ENCODE measurements at regions not wholly inside any gene's neighbourhood (a gene's known extent, or its start where the extent isn't known, plus 50 kb on each side); places are given as distances from the start of the nearest gene placed in this dataset.
"Not testable (repeated sequence)": the region's sequence is repeated elsewhere in the genome, so short reads cannot be mapped to it uniquely, and the experiment has no call there.

- DNase-seq = no peak
Measured at GRCh38 chrX:94041881-94042280, 367.9 kb downstream of the FAM133A start.

GRCh38 chrX:94045724-94046123 is 371.7 kb downstream of the FAM133A start:
- DNase-seq = no peak

- DNase-seq = no peak
Measured at GRCh38 chrX:94051926-94052325, 377.9 kb downstream of the FAM133A start.

DNA sequence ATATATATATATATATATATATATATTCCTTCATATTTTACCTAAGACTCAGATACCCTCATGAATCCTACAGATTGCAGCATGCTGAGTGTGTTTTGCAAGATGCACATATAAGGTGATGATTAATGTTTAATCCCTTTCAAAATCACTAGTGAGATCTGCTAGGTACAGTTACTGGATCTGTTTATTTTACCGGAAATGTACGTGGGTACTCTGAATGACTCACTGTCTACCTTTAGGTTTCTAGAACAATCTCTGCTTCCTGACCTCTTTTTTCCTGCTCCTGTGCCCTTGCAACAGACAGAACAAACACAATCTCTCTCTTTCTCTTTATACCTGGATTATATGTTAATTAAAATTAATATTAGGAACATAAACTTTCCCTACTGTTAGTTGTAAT is 379.6 kb downstream of the FAM133A start:
- no peak for DNase-seq

GRCh38 chrX:94057385-94057784 is 383.4 kb downstream of the FAM133A start:
- DNase-seq = no peak

GRCh38 chrX:94058728-94059382 is 384.8 kb downstream of the FAM133A start:
- DNase-seq = no peak

- no peak for DNase-seq
Measured at GRCh38 chrX:94065091-94065490, 391.1 kb downstream of the FAM133A start.

GRCh38 chrX:94089149-94089548 is 415.1 kb downstream of the FAM133A start:
- DNase-seq = no peak

DNA sequence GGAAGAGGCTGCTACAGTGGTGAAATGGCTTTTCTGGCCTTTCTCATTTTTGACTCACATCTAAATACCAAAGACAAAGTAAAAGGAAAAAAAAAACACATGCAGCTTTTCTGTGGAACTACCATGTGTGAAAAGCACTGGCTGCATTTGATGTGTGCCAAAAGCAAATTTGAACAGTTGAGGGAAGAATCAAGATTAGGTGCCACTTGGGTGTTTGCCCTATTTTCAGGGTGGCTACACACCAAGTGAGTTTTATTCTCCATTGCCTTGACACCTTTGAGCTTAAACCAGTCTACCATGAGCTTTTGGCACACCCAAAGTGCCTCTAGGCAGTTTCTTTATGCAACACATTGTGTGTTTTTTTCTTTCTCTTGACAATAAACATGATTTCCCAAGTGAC is 423.9 kb downstream of the FAM133A start:
- no peak for DNase-seq

DNA sequence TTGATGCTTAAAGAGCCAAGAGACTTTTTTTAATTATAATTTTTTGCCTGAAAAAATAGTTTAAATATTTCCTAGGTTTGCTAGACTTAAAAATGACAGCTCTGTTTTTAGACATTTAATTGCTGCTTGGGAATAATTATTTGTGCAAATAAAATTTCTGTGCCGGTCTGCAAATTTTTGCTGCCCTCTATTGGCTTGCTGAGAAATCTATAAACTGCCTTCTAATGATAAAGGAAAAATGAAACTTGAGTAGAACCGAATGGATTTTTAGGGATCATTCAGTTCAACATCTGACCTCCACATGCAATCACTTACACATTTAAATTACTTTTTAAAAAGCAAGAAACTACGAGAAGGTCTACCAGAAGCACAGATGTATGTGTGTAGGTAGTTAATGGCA is 434.0 kb downstream of the FAM133A start:
- DNase-seq = no peak

DNA sequence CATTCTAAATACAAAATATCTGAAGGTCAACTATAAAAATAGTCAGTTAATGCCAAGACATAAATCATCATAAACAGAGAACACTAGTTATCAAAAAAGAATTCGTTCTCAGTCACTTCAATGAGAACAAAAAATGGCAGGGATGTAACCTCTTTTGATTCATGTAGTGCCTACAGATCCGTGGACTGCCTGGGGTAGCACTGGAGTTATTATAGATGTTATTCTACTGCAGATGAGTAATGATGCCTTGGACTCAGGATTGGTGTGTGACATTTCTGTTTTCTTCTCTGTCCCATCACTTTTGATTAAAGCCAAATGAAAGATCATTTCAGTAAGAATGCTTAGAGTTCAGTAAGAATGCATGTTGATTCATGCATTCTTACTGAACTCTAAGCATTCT is 440.4 kb downstream of the FAM133A start:
- DNase-seq = no peak

DNA sequence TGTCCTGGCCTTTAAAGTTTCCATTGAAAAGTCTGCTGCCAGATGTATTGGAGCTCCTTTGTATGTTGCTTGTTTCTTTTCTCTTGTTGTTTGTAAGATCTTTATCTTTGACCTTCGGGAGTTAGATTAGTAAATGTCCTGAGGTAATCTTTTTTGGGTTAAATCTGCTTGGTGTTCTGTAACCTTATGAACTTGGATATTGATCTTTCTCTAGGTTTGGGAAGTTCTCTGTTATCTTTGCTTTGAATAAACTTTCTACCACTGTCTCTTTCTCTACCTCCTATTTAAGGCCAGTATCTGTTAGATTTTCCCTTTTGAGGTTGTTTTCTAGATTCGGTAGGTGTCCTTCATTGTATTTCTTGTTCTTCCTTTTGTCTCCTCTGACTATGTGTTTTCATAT is 447.8 kb downstream of the FAM133A start:
- DNase-seq = no peak

DNA sequence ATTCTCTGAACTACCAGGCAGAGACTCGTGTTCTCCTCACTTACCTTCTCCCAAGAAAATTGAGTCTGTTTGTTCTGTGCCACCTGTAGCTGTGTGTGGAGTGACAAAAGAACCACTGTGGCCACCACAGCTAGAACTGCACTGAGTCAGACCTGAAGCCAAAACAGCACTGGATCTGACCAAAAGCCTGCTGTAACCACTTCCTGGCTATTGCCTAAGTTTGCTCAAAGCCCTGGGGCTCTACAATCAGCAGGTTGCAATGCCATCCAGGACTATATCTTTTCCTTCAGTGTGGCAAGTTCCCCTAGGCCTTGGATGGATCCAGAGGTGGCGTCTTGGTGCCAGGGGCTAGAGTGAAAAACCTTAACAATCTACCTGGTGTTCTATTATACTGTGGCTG is 449.1 kb downstream of the FAM133A start:
- DNase-seq = no peak

GRCh38 chrX:94162971-94163370 is 489.0 kb downstream of the FAM133A start:
- peak; percentile 0 for DNase-seq

- peak; percentile 0 for DNase-seq
Measured at GRCh38 chrX:94178145-94178788, 504.3 kb downstream of the FAM133A start.

DNA sequence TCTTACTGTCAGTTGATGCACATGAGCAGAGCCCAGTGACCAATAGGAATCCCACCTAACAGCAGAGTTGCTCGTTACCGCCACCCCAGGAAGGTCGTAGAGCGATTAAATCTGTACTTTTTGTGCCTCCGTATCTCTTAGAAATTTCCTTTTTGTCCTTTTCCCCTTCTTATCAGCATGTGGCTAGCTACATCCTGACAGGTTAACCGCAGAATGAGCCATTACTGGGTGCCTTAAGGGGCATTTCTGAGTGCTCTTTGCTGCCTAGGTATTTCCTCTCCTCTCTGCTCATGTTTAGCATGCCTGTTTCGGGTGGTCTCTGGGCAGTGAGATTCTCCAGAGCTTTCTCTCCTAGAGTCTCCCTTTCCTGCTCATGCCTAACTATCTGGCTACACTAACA is 530.5 kb downstream of the FAM133A start:
- DNase-seq = no peak

DNA sequence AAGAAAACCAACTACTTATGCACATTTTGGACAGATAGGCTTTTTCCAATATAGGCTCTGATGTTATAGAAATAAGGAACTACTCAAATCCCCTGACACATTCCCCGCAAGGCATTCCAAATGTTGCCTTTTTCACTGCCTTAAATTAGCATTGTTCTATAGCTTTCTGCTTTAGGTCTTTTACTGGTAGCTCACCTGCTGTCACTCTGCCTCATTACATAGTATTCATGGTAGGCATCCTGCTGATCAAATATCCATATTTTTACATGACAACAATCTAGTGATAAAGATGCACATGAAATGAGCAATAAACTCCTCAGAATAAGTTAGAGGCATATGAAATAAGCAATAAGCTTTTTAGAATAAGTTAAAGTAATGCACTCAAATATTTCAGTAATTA is 542.7 kb downstream of the FAM133A start:
- no peak for DNase-seq

GRCh38 chrX:94252211-94252610 is 578.2 kb downstream of the FAM133A start:
- DNase-seq = no peak

DNA sequence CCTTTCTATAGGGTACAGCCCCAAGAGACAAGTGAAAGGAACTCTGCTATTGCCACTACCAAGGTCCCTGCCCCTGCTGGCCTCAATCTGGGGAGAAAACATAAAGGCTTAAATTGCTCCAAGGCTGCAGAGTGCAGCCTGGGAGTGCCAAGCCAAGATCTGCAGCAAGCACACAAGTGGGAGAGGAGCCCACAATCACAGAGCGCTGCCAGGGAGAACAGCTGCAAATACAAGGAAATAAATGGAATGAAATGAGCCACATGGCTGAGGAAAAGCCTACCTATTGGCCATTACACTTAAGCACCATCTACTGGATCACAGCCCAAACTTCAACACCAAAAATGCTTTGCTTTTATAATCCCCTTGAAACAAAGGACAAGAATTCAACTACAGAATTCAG is 582.4 kb downstream of the FAM133A start:
- DNase-seq = no peak

- DNase-seq = no peak
Measured at GRCh38 chrX:94265323-94265722, 591.3 kb downstream of the FAM133A start.

GRCh38 chrX:94288325-94288724 is 614.3 kb downstream of the FAM133A start:
- no peak for DNase-seq

GRCh38 chrX:94288972-94289371 is 615.0 kb downstream of the FAM133A start:
- no peak for DNase-seq

- DNase-seq = no peak
Measured at GRCh38 chrX:94302446-94302845, 628.4 kb downstream of the FAM133A start.

DNA sequence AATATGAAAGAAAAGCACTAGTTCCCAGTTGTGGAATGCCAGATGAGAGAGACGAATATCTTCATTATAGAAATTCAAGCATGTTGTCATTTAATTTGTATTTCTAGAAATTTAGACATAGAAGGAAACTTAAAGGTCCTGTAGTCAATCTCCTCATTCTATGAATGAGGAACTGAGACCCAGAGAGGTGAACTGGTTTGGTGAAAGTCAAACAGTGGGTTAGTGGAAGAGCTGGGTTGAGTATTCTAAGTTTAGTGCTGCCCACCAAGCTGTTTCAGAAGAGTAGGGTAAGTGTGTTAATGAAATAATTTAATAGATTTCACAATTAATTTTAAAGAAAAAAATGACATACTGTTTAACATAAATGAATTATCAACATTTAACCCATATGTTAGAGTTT is 655.2 kb downstream of the FAM133A start:
- DNase-seq = no peak

DNA sequence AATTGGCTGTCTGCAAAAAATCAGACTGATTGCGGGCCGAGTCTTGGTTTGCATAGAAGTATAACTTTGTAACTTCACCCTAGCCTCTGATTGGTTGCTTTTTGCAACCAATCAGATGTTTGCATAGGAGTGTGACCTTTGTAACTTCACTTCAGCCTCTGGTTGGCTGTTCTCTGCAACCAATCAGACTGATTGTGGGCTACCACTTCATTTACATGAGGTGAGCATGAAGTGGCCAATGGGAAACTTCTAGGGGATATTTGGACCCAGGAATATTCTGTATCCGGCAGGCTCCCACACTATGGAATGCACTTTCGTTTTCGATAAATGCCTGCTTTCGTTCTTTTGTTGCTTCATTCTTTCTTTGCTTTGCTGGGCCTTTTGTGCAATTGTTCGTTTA is 667.7 kb downstream of the FAM133A start:
- not testable (repeated sequence) for DNase-seq
